ENCODE measurements at regions not wholly inside any gene's neighbourhood (a gene's known extent, or its start where the extent isn't known, plus 50 kb on each side); places are given as distances from the start of the nearest gene placed in this dataset.

DNA sequence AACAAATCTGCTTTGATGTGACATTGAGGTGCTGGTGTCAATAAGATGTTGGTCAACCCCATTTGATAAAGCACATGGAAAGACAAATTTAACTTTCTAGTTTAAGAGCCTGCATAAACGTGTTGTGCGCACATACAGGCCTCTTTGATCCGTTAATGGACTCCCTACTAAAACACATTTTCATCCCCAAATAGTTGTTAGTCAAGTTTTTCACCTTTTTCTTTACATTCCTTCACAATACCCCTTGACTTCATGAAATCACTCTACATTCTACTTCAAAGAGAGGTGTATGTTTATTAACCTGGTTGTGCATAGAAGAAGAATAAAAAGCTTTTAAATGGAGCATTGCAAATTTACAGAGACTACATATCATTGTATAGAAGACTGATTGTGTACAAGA, 180.3 kb downstream of the HDGFL1 start:
- TF ChIP-seq, protein P1, sequence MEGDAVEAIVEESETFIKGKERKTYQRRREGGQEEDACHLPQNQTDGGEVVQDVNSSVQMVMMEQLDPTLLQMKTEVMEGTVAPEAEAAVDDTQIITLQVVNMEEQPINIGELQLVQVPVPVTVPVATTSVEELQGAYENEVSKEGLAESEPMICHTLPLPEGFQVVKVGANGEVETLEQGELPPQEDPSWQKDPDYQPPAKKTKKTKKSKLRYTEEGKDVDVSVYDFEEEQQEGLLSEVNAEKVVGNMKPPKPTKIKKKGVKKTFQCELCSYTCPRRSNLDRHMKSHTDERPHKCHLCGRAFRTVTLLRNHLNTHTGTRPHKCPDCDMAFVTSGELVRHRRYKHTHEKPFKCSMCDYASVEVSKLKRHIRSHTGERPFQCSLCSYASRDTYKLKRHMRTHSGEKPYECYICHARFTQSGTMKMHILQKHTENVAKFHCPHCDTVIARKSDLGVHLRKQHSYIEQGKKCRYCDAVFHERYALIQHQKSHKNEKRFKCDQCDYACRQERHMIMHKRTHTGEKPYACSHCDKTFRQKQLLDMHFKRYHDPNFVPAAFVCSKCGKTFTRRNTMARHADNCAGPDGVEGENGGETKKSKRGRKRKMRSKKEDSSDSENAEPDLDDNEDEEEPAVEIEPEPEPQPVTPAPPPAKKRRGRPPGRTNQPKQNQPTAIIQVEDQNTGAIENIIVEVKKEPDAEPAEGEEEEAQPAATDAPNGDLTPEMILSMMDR (IDR thresholded peaks at IDR 0.05): no peak
- no peak for TF ChIP-seq POLR2A (IDR thresholded peaks at IDR 0.05)

Measured in stomach (tissue), 4 donors.